GM12873 (cell line): ENCODE measurements at regions not wholly inside any gene's neighbourhood (a gene's known extent, or its start where the extent isn't known, plus 50 kb on each side); places are given as distances from the start of the nearest gene placed in this dataset.
A peak's percentile ranks its signal among the peaks of the same experiment; 100 is the strongest.

ENCODE experiments used
- TF ChIP-seq, protein P1 (sequence below): IDR thresholded peaks from 2 replicates; pipeline ENCODE4 v1.5.1; 2012; ENCODE audit warnings: low read depth, mild to moderate bottlenecking, moderate library complexity, low read length, control low read depth; ENCODE audit not compliant: insufficient read depth; ENCODE audit errors: missing control alignments

DNA sequence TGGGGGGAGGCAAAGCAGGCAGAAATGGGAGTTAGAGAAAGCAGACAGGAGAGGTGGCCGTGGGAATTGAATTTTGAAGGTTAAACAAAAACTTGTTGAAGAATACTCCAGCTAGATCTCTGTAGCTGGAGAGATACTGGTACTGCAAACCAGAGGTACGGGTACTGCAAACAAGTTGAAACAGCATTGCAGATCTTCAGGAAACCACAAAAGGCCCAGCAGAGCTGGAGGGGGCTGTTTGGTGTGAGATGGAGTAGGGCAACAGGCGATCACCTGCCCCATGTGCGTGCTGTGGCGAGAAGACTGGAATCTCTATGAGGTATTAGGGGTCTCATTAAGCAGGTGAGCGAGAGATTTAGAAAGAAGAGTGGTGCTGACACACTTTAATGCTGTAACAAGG, 77.7 kb upstream of the RGS4 start:
- TF ChIP-seq, protein P1, sequence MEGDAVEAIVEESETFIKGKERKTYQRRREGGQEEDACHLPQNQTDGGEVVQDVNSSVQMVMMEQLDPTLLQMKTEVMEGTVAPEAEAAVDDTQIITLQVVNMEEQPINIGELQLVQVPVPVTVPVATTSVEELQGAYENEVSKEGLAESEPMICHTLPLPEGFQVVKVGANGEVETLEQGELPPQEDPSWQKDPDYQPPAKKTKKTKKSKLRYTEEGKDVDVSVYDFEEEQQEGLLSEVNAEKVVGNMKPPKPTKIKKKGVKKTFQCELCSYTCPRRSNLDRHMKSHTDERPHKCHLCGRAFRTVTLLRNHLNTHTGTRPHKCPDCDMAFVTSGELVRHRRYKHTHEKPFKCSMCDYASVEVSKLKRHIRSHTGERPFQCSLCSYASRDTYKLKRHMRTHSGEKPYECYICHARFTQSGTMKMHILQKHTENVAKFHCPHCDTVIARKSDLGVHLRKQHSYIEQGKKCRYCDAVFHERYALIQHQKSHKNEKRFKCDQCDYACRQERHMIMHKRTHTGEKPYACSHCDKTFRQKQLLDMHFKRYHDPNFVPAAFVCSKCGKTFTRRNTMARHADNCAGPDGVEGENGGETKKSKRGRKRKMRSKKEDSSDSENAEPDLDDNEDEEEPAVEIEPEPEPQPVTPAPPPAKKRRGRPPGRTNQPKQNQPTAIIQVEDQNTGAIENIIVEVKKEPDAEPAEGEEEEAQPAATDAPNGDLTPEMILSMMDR, result no peak

- TF ChIP-seq, protein P1, result no peak
These were observed 78.5 kb upstream of the RGS4 start for GRCh38 chr1:162990665-162991064.

GRCh38 chr1:162988869-162989268, 80.3 kb upstream of the RGS4 start:
- TF ChIP-seq, protein P1, result peak; percentile 15

DNA sequence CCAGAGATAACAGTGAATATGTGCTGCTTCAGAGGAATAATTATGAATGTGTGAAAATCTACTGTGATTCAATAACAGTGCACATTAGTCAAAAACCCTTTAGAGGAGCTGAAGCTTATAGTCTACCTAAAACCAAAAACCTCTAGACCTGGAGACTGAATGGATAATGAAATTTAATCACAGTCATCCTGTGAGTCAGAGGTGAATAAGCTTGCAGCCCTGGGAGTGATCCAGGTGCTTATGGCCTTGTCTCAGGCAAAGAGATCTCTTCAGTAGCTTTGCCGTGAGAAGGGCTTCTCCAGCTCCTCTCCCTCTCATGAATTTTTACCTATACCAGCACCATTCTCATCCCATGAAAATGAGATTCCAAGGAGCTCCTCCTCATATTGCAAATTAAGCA, 81.3 kb upstream of the RGS4 start:
- TF ChIP-seq, protein P1, result no peak

DNA sequence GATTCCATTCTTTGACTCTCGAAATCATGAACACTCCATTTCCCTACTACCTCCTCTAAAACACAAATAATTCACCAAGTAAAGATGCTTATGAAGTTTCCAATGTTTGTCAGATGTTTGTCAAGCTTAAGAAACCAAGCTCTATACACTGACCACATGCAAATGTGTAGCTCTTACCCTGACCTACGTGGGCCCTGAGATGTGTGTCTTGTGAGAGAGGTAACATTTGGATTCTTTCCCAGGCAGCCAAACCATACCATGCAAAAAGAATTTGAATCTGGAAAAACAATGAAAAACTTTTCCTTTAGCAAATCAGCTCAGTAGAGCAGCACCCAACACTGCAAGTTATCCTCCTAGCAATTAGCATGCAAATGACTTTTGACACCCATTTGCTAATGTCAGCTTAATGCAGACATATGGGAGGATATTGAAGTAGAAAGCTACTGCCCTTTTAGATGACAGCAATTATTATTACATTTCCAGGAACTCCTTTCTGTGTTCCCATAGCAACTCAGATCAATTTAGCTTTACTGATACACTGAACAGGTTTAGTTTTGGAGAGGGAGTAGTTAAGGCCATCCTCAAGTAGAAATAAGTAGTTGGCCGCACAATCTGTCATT, 83.2 kb upstream of the RGS4 start:
- TF ChIP-seq, protein P1, result no peak

DNA sequence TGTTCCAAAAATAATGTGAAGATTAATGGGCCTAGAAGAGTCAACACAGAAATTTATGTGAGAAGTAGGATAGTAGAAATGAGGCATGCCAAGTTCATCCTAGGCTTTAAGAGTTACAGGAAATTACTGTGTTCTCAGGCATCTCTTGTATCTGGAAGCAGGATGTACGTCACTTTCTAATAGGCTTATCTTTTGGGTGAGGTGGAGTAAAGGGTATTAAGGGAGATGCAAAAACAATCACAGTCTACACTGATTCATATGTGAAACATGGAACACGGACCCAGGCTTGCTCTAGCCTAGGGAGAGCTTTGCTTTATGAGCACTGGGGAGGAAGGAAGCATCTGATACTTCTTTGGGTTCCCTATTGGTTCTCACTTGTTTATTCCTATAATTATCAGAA, 84.5 kb upstream of the RGS4 start:
- TF ChIP-seq, protein P1, result no peak

- TF ChIP-seq, protein P1, result no peak
These were observed 85.3 kb upstream of the RGS4 start for GRCh38 chr1:162983671-162984425.
